ENCODE measurements at regions not wholly inside any gene's neighbourhood (a gene's known extent, or its start where the extent isn't known, plus 50 kb on each side); places are given as distances from the start of the nearest gene placed in this dataset.

- DNase-seq (ENCODE audit: low read depth, low spot score) = no peak
These were observed 109.0 kb downstream of the SIK1 start for GRCh38 chr21:43317959-43318358.

GRCh38 chr21:43317254-43317748, 109.6 kb downstream of the SIK1 start:
- no peak for DNase-seq (ENCODE audit: low read depth, low spot score)

- DNase-seq (ENCODE audit: low read depth, low spot score) = no peak
These were observed 110.6 kb downstream of the SIK1 start for GRCh38 chr21:43316156-43316845.

- no peak for DNase-seq (ENCODE audit: low read depth, low spot score)
These were observed 111.4 kb downstream of the SIK1 start for GRCh38 chr21:43315244-43316137.

DNA sequence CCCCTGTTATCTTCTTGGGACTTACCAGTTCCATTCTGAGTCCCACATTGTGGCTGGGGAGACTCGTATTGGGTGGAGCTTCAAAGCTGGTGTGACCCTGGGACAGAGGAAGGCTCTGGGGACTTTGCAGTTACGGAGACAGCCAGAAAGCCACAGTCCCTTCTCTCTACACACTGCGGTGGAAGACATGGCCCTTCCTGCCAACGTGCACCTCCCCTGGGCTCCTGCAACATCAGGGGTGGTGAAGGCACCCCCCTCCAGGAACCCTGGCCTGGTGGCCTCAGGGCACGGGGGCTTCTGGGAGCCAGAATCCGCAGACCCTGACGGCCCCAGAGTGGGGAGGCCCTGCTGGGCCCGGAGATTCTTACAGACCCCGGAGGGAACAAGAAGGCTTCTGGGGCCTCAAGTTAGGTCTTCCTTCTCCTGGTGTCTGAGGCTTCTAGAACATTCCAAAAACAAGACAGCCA, 113.0 kb downstream of the SIK1 start:
- no peak for DNase-seq (ENCODE audit: low read depth, low spot score)

DNA sequence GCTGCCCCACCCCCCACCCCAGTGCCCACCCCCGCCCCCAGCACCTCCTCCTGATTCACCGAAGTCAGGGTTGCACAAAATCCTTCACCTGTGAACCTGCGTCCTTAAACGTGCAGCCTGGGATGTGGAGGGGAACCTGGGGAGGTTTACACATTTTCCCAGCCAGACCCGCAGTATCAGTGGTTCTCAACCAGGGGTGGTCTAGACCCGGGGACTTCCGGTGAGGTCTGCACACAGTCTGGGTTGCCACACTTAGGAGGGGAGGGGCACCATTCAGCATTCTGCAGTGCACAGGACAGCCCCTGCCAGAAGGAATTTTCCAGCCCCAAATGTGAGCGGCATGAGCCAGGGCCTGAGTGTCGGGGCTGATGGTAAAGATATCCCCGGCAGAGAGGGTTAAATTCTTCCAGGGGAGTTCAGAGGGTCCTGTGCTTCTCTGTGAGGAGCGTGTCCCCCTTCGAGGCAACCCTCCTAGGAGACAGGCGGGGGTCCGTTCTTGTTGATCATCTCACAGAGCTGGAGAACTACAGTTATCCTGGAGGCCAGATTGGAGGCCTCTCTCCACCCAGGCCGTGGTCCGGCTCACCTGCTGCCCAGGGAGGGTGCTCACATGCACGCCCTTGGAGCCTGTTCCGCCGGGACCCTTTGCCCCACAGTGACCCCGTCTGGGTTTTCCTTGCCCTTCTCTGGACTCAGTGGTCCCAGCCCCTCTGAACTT, 113.6 kb downstream of the SIK1 start:
- DNase-seq (ENCODE audit: low read depth, low spot score) = no peak

DNA sequence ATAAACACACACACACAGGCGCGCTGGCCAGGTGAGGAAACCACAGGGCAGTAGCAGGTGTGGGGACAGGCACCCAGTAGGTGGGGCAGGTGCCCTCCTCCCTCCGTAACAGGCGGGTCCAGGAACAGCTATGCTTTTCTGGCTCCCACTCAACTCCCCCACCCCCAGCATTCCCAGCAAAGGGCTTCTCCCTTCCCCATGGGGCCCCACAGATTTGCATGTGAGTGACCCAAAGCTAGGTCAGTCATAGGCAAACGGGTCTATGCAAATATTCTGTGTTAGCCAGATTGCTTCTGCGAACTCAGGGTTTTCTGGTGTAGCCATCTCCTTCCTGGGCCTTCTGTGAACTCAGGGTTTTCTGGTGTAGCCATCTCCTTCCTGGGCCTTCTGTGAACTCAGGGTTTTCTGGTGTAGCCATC, 114.2 kb downstream of the SIK1 start:
- no peak for DNase-seq (ENCODE audit: low read depth, low spot score)

- DNase-seq (ENCODE audit: low read depth, low spot score) = no peak
These were observed 114.9 kb downstream of the SIK1 start for GRCh38 chr21:43312011-43312410.

GRCh38 chr21:43311301-43311817, 115.6 kb downstream of the SIK1 start:
- DNase-seq (ENCODE audit: low read depth, low spot score) = no peak

DNA sequence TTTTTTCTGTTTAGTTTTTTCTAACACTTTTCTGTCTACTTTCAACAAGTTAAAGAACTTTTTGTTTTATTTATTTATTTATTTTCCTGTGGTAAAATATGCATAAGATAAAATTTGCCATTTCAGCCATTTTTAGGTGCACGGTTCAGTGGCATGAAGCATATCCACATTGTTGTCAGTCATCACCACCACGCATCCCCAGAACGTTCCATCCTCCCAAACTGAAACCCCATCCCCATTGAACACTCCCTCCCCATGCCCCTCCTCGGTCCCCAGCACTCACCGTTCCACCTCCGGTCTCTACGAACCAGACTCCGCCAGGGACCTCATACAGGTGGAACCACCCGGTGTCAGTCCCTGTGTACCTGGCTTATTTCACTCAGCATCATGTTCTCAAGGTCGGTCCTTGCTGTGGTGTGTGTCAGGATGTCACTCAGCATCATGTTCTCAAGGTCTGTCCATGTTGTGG, 118.1 kb downstream of the SIK1 start:
- no peak for DNase-seq (ENCODE audit: low read depth, low spot score)

- no peak for DNase-seq (ENCODE audit: low read depth, low spot score)
These were observed 118.7 kb downstream of the SIK1 start for GRCh38 chr21:43308101-43308814.

- no peak for DNase-seq (ENCODE audit: low read depth, low spot score)
These were observed 119.3 kb downstream of the SIK1 start for GRCh38 chr21:43307677-43308070.

- DNase-seq (ENCODE audit: low read depth, low spot score) = no peak
These were observed 119.8 kb downstream of the SIK1 start for GRCh38 chr21:43306911-43307676.

- DNase-seq (ENCODE audit: low read depth, low spot score) = no peak
These were observed 120.5 kb downstream of the SIK1 start for GRCh38 chr21:43306391-43306790.

- no peak for DNase-seq (ENCODE audit: low read depth, low spot score)
These were observed 121.1 kb downstream of the SIK1 start for GRCh38 chr21:43305811-43306311.

GRCh38 chr21:43305336-43305665, 121.6 kb downstream of the SIK1 start:
- DNase-seq (ENCODE audit: low read depth, low spot score) = no peak

DNA sequence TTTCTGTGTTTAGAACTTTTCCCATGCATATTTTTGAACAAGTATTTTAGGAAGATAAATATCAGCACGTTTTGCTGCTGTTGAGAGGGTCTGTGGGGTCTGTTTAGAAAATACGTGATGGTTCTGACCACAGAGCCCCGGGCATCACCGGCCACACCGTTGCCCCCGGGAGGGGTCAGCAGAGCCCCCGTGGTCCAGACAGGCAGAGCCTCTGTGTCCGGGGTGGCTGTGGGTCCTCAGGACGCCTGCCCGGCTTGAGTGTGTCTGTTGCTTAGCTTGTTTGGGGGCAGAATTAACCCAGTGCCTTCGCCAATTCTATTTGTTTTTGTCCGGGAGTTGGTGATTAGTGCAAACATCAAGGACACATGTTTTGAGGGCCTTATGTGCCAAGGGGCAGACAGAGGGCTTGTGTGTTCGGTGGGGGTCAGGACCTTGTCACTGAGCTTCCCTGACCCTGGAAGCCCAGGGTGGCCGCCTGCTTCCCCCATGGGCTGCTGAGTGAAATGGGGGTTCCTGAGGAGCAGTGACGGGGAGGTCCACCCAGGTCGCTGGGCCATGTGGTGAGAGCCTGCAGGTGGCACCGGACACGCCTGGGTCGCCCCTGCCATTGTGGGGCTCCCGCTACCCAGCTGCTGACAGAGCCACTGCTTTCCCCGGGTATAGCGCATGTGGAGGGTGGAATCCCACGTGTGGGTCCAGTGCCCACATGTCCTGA, 122.2 kb downstream of the SIK1 start:
- no peak for DNase-seq (ENCODE audit: low read depth, low spot score)

- no peak for DNase-seq (ENCODE audit: low read depth, low spot score)
These were observed 122.7 kb downstream of the SIK1 start for GRCh38 chr21:43304206-43304605.

Measured in pulmonary artery endothelial cell (primary cell).